Stimulated activated naive B cell treated with anti-CD40 and anti-IgM and Interleukin-4, amounts not matched to agents 10 μg/mL and 1 μg/mL and 100 μg/mL, for 72 hours (primary cell): ENCODE measurements at regions not wholly inside any gene's neighbourhood (a gene's known extent, or its start where the extent isn't known, plus 50 kb on each side); places are given as distances from the start of the nearest gene placed in this dataset.
"Not testable (repeated sequence)": the region's sequence is repeated elsewhere in the genome, so short reads cannot be mapped to it uniquely, and the experiment has no call there.

Experiments
- ATAC-seq, 2 donors: fragments of 150-1000 bp; cut with Tn5 transposase; replicated peaks; 2 replicates each; pipeline ENCODE4 v1.10.0; 2021; ENCODE audit warnings: moderate library complexity in 1 of 2
- DNase-seq: peaks from one replicate; pipeline ENCODE4 v3.0.0; 2021
- H3K27ac Mint-ChIP-seq: one replicate; pipeline ENCODE4 v1.8.0; 2022; ENCODE audit warnings: mild to moderate bottlenecking, mixed read lengths
- H3K27me3 Mint-ChIP-seq, 2 donors: one replicate each; pipeline ENCODE4 v1.8.0; 2022; ENCODE audit warnings: mixed read lengths in 2 of 2
- H3K36me3 Mint-ChIP-seq, 2 donors: one replicate each; pipeline ENCODE4 v1.8.0; 2022; ENCODE audit warnings: mixed read lengths in 2 of 2, mild to moderate bottlenecking in 1 of 2
- H3K4me1 Mint-ChIP-seq, 2 donors: one replicate each; pipeline ENCODE4 v1.8.0; 2022; ENCODE audit warnings: mixed read lengths in 2 of 2, mild to moderate bottlenecking in 1 of 2
- H3K4me3 Mint-ChIP-seq, 2 donors: one replicate each; pipeline ENCODE4 v1.8.0; 2022; ENCODE audit warnings: mild to moderate bottlenecking in 2 of 2, mixed read lengths in 2 of 2, moderate library complexity in 1 of 2
- H3K9me3 Mint-ChIP-seq, 2 donors: one replicate each; pipeline ENCODE4 v1.8.0; 2022; ENCODE audit warnings: mixed read lengths in 2 of 2, mild to moderate bottlenecking in 1 of 2

DNA sequence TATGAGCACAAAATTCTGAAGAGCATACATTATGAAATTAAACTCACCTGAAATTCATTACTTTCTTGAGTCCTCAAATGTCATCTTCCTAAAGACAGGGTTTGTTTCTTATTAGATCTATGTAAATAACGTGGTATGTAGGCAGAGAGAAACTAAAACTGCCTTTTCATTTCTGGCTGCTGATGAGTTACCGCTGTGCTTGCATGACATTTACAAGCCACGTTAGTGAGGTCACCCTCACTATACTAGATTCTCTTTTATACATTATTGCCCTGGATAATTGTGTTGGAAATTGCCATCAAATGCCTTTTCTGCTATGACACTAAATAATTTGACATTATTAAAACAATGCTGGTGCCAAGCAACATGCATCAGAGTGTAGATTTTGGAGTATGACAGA lies 748.3 kb upstream of the ANO3 start:
- H3K36me3 Mint-ChIP-seq: no peaks in the 10 kb centered on the region
- H3K4me1 Mint-ChIP-seq: no peaks in the 10 kb centered on the region
- no peaks in the 10 kb centered on the region for H3K27me3 Mint-ChIP-seq
- H3K4me3 Mint-ChIP-seq: no peak overlapping the region
- H3K9me3 Mint-ChIP-seq: peaks cover 2 to 4% of the 10 kb centered on the region in 2 donors
- H3K27ac Mint-ChIP-seq: no peak overlapping the region
- ATAC-seq: no peak
- DNase-seq: no peak

- no peak for ATAC-seq
- no peak for DNase-seq
- no peaks in the 10 kb centered on the region for H3K27me3 Mint-ChIP-seq
- H3K4me1 Mint-ChIP-seq: no peaks in the 10 kb centered on the region
- H3K9me3 Mint-ChIP-seq: peaks cover 0 to 10% of the 10 kb centered on the region in 2 donors
- no peak overlapping the region for H3K27ac Mint-ChIP-seq
- no peaks in the 10 kb centered on the region for H3K36me3 Mint-ChIP-seq
- no peak overlapping the region for H3K4me3 Mint-ChIP-seq
These were observed 744.4 kb upstream of the ANO3 start for GRCh38 chr11:25587496-25587895.

GRCh38 chr11:25593221-25593620 lies 738.7 kb upstream of the ANO3 start:
- no peak overlapping the region for H3K4me3 Mint-ChIP-seq
- DNase-seq (no peak), ATAC-seq (no peak)
- no peak overlapping the region for H3K27ac Mint-ChIP-seq
- no peaks in the 10 kb centered on the region for H3K27me3 Mint-ChIP-seq
- no peaks in the 10 kb centered on the region for H3K36me3 Mint-ChIP-seq
- H3K9me3 Mint-ChIP-seq: peaks cover 2 to 10% of the 10 kb centered on the region in 2 donors
- H3K4me1 Mint-ChIP-seq: no peaks in the 10 kb centered on the region

DNA sequence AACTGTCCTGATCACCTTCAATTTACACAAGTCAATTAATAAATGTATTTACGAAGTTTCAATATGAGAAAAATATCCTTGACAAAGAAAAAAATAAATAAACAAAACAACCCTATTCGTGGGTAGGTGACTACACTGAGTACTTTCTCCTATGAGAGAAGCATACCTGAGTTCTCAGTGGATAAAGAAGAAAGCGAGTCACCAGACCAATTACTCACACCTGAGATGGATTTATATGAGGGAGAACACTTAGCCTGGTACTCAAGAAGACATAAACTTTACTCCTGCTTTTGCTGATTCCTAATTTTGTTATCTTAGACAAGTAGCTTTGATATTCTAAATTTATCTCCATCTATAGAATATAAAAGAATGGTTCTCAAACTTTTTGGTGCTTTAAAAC lies 735.2 kb upstream of the ANO3 start:
- Mint-ChIP-seq H3K36me3 (no peaks in the 10 kb centered on the region), H3K9me3 (peaks cover 2 to 3% of the 10 kb centered on the region in 2 donors), H3K27me3 (no peaks in the 10 kb centered on the region), H3K4me1 (no peaks in the 10 kb centered on the region), H3K27ac (no peak overlapping the region), H3K4me3 (no peak overlapping the region)
- no peak for DNase-seq
- no peak for ATAC-seq

- Mint-ChIP-seq H3K4me1 (no peaks in the 10 kb centered on the region), H3K9me3 (peaks cover 0 to 2% of the 10 kb centered on the region in 2 donors), H3K4me3 (no peak overlapping the region), H3K27me3 (no peaks in the 10 kb centered on the region), H3K36me3 (no peaks in the 10 kb centered on the region), H3K27ac (no peak overlapping the region)
- no peak for ATAC-seq
- DNase-seq: no peak
These were observed 734.2 kb upstream of the ANO3 start for GRCh38 chr11:25597696-25598095.

DNA sequence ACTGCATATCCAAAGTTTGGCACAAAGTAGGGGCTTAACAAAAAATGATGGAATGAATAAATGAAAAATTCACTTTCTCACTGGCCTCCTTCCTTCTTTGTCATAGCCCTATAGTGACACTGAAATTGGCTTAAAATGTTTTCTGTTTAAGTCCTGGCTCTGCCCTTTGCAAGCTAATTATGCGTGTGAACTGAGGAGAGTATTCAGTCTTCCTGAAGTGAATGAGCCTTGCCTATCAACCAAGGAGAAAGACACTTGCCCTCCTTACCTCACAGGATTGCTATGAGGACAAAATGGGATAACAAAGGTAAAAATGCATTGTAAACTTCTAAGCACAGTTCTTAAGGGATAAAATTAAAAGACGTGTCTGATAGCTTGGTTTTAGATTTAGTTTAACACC lies 729.8 kb upstream of the ANO3 start:
- no peaks in the 10 kb centered on the region for H3K27me3 Mint-ChIP-seq
- no peaks in the 10 kb centered on the region for H3K4me1 Mint-ChIP-seq
- no peaks in the 10 kb centered on the region for H3K36me3 Mint-ChIP-seq
- DNase-seq (no peak), ATAC-seq (no peak)
- no peak overlapping the region for H3K4me3 Mint-ChIP-seq
- H3K9me3 Mint-ChIP-seq: peaks cover 4 to 6% of the 10 kb centered on the region in 2 donors
- H3K27ac Mint-ChIP-seq: no peak overlapping the region

GRCh38 chr11:25602959-25603358 lies 729.0 kb upstream of the ANO3 start:
- no peaks in the 10 kb centered on the region for H3K27me3 Mint-ChIP-seq
- H3K4me3 Mint-ChIP-seq: no peak overlapping the region
- DNase-seq (no peak), ATAC-seq (no peak)
- no peaks in the 10 kb centered on the region for H3K36me3 Mint-ChIP-seq
- H3K27ac Mint-ChIP-seq: no peak overlapping the region
- peaks cover 8 to 9% of the 10 kb centered on the region in 2 donors for H3K9me3 Mint-ChIP-seq
- no peaks in the 10 kb centered on the region for H3K4me1 Mint-ChIP-seq

DNA sequence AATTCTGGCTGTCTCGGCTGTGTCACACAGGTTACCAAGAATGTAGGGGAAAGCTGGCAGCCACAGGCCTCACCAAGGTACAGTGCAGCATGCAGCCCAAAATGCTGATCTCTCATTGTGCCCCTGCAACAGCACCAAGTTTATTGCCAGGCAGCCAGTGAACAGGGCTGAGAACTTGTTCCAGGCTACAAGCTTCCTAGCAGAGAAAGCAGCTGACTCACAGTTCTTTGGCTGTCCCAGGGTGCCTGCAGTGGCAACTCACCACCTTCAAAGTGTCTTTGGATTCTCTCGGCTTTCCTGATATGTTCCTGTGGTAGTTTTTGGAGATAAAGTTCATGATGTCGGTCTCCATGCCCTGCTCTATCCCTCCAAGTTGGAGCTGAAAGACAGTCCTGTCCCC lies 719.1 kb upstream of the ANO3 start:
- Mint-ChIP-seq H3K4me3 (no peak overlapping the region), H3K27me3 (no peaks in the 10 kb centered on the region), H3K27ac (no peak overlapping the region), H3K36me3 (no peaks in the 10 kb centered on the region), H3K4me1 (no peaks in the 10 kb centered on the region), H3K9me3 (peaks cover 5% of the 10 kb centered on the region in 2 donors)
- DNase-seq (no peak), ATAC-seq (no peak)

GRCh38 chr11:25613451-25613850 lies 718.5 kb upstream of the ANO3 start:
- ATAC-seq (no peak), DNase-seq (no peak)
- H3K4me3 Mint-ChIP-seq: no peak overlapping the region
- H3K36me3 Mint-ChIP-seq: no peaks in the 10 kb centered on the region
- H3K9me3 Mint-ChIP-seq: peaks cover 5% of the 10 kb centered on the region in 2 donors
- no peaks in the 10 kb centered on the region for H3K27me3 Mint-ChIP-seq
- no peak overlapping the region for H3K27ac Mint-ChIP-seq
- no peaks in the 10 kb centered on the region for H3K4me1 Mint-ChIP-seq

DNA sequence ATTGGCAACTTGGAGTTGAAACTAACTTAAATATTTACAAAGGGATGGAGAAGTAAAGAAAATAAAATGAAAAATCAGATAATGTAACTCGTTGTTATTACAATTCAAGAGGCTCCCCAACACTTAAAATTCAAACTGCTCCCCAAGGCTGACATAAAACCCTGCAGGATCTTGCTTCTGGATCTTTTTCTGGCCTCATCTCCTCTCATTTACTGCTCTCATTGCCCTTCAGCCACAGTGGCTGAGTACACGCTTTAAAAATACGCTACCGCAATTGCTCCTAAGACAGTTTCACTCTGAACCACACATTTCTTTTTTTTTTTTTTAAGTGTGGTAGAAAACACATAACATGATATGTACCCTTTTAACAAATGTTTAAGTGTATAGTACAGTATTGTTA lies 718.1 kb upstream of the ANO3 start:
- Mint-ChIP-seq H3K36me3 (no peaks in the 10 kb centered on the region), H3K4me3 (no peak overlapping the region), H3K4me1 (no peaks in the 10 kb centered on the region), H3K27ac (no peak overlapping the region), H3K9me3 (peaks cover 5% of the 10 kb centered on the region in 2 donors), H3K27me3 (no peaks in the 10 kb centered on the region)
- ATAC-seq (no peak), DNase-seq (no peak)

- no peaks in the 10 kb centered on the region for H3K4me1 Mint-ChIP-seq
- DNase-seq (no peak), ATAC-seq (no peak)
- no peaks in the 10 kb centered on the region for H3K36me3 Mint-ChIP-seq
- no peak overlapping the region for H3K27ac Mint-ChIP-seq
- H3K9me3 Mint-ChIP-seq: peaks cover 5% of the 10 kb centered on the region in 2 donors
- H3K27me3 Mint-ChIP-seq: no peaks in the 10 kb centered on the region
- no peak overlapping the region for H3K4me3 Mint-ChIP-seq
These were observed 716.9 kb upstream of the ANO3 start for GRCh38 chr11:25615069-25615468.

GRCh38 chr11:25615841-25616240 lies 716.1 kb upstream of the ANO3 start:
- Mint-ChIP-seq H3K4me1 (no peaks in the 10 kb centered on the region), H3K27ac (no peak overlapping the region)
- DNase-seq: no peak

GRCh38 chr11:25625094-25625493 lies 706.8 kb upstream of the ANO3 start:
- H3K4me1 Mint-ChIP-seq: no peaks in the 10 kb centered on the region
- H3K9me3 Mint-ChIP-seq: peaks cover 4 to 6% of the 10 kb centered on the region in 2 donors
- no peaks in the 10 kb centered on the region for H3K36me3 Mint-ChIP-seq
- no peak for DNase-seq
- no peak overlapping the region for H3K4me3 Mint-ChIP-seq
- no peak overlapping the region for H3K27ac Mint-ChIP-seq
- no peak for ATAC-seq
- no peaks in the 10 kb centered on the region for H3K27me3 Mint-ChIP-seq

More at GRCh38 chr11:25615841-25616240, 716.1 kb upstream of the ANO3 start:
- no peaks in the 10 kb centered on the region for H3K27me3 Mint-ChIP-seq
- no peaks in the 10 kb centered on the region for H3K36me3 Mint-ChIP-seq
- peaks cover 5% of the 10 kb centered on the region in 2 donors for H3K9me3 Mint-ChIP-seq
- no peak for ATAC-seq
- no peak overlapping the region for H3K4me3 Mint-ChIP-seq

GRCh38 chr11:25628030-25628429 lies 703.9 kb upstream of the ANO3 start:
- Mint-ChIP-seq H3K27me3 (no peaks in the 10 kb centered on the region), H3K36me3 (no peaks in the 10 kb centered on the region), H3K4me1 (no peaks in the 10 kb centered on the region), H3K9me3 (peaks cover 4 to 5% of the 10 kb centered on the region in 2 donors), H3K27ac (no peak overlapping the region), H3K4me3 (no peak overlapping the region)
- ATAC-seq: no peak
- DNase-seq: no peak

DNA sequence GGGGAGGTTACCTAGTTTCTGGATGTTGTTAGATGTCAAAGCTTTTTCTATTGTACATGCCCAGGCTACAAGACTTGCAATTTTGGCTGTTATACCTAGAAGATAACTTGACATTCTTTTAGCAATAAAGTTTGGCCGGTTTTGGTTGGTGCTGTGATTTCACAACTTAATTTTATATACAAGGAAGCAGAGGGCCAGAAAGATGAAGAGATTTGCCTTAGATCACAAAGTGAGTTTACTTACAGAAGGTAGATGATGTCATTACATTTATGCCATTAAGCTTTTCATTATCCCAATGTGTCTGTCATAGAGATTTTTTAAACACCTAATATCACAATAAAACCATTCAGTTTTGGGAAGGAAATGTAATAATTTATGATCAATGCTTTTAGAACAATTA lies 698.7 kb upstream of the ANO3 start:
- ATAC-seq (no peak), DNase-seq (no peak)
- peaks cover 0 to 3% of the 10 kb centered on the region in 2 donors for H3K9me3 Mint-ChIP-seq
- no peaks in the 10 kb centered on the region for H3K4me1 Mint-ChIP-seq
- no peaks in the 10 kb centered on the region for H3K27me3 Mint-ChIP-seq
- H3K4me3 Mint-ChIP-seq: no peak overlapping the region
- no peak overlapping the region for H3K27ac Mint-ChIP-seq
- no peaks in the 10 kb centered on the region for H3K36me3 Mint-ChIP-seq

DNA sequence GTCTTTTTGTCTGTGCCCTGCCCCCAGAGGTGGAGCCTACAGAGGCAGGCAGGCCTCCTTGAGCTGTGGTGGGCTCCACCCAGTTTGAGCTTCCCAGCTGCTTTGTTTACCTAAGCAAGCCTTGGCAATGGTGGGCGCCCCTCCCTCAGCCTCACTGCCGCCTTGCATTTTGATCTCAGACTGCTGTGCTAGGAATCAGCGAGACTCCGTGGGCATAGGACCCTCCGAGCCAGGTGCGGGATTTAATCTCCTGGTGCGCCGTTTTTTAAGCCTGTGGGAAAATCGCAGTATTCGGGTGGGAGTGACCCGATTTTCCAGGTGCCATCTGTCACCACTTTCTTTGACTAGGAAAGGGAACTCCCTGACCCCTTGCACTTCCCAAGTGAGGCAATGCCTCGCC lies 682.7 kb upstream of the ANO3 start:
- H3K9me3 Mint-ChIP-seq, ATAC-seq, H3K4me3 Mint-ChIP-seq, H3K27ac Mint-ChIP-seq, H3K36me3 Mint-ChIP-seq, H3K4me1 Mint-ChIP-seq, DNase-seq, H3K27me3 Mint-ChIP-seq: not testable (repeated sequence)
